Endothelial cell of umbilical vein (primary cell): ENCODE measurements at regions not wholly inside any gene's neighbourhood (a gene's known extent, or its start where the extent isn't known, plus 50 kb on each side); places are given as distances from the start of the nearest gene placed in this dataset.
"Not testable (repeated sequence)": the region's sequence is repeated elsewhere in the genome, so short reads cannot be mapped to it uniquely, and the experiment has no call there.

Experiments
- BruUV-seq: library from RNA; stranded (reverse); fragments of 400-500 nt; replicated peaks from 2 replicates; lab custom pipeline; 2021; lab: Mats Ljungman, UMichigan
- CTCF ChIA-PET: fragments of 300-600, 350-600 bp; sonication (Branson Sonifier 250); formaldehyde crosslinking; loops from one replicate; lab custom pipeline; 2021; ENCODE audit warnings: antibody characterized with exemption, inconsistent platforms; lab: Charles Lee
- POLR2A ChIA-PET: fragments of 300-600, 350-600 bp; sonication (Branson Sonifier 250); formaldehyde crosslinking; loops from one replicate; lab custom pipeline; 2021; ENCODE audit warnings: antibody characterized with exemption, inconsistent platforms; lab: Charles Lee
- DNase-seq: peaks from one replicate; pipeline ENCODE4 v3.0.0-alpha.2; 2011; ENCODE audit warnings: low read depth, low spot score
- FAIRE-seq: peaks from 2 replicates; lab custom pipeline; 2011; peaks lifted over from hg19 to GRCh38; lab: Jason Lieb, UNC
- H2AFZ ChIP-seq: 2 replicates; pipeline ENCODE4 v1.6.0; 2012; ENCODE audit warnings: low read depth, low read length, control low read depth, inconsistent platforms
- H3K27ac ChIP-seq: 2 replicates; pipeline ENCODE4 v1.5.1; 2011; ENCODE audit warnings: low read depth, mild to moderate bottlenecking, control low read depth, low read length, moderate library complexity; ENCODE audit not compliant: insufficient read depth
- H3K27me3 ChIP-seq, 2 experiments: 2 replicates each; pipeline versions ENCODE4 v1.6.0 to v1.6.1; 2011; ENCODE audit warnings: low read length in 2 of 2, mixed read lengths in 1 of 2; ENCODE audit not compliant: control insufficient read depth in 2 of 2, insufficient read depth in 2 of 2
- H3K36me3 ChIP-seq, 2 experiments: 2 replicates in 1 of 2; 3 replicates in 1 of 2; pipeline ENCODE4 v1.5.1; 2011; ENCODE audit warnings: low read length in 2 of 2, mild to moderate bottlenecking in 1 of 2, moderate library complexity in 1 of 2; ENCODE audit not compliant: control insufficient read depth in 2 of 2, insufficient read depth in 2 of 2; ENCODE audit errors: extremely low read depth in 1 of 2
- H3K4me1 ChIP-seq: 3 replicates; pipeline ENCODE4 v1.5.1; 2011; ENCODE audit warnings: mild to moderate bottlenecking, low read length; ENCODE audit not compliant: control insufficient read depth, insufficient read depth; ENCODE audit errors: extremely low read depth
- H3K4me2 ChIP-seq: 2 replicates; pipeline ENCODE4 v1.6.1; 2011; ENCODE audit warnings: low read length, control low read depth, mixed read lengths; ENCODE audit not compliant: insufficient read depth
- H3K4me3 ChIP-seq, 3 experiments: fragments of 200-600 bp in 1 of 3; sonication (generic), shearing (Covaris generic) in 1 of 3; replicated peaks in 1 of 3; 2 replicates each; pipeline ENCODE4 v1.5.1; 2011 to 2016; ENCODE audit warnings: control low read depth in 3 of 3, low read length in 3 of 3, mild to moderate bottlenecking in 2 of 3, inconsistent platforms in 1 of 3, low read depth in 1 of 3, moderate library complexity in 1 of 3; ENCODE audit not compliant: insufficient read depth in 1 of 3
- H3K79me2 ChIP-seq: 2 replicates; pipeline ENCODE4 v1.6.0; 2012; ENCODE audit warnings: low read length, inconsistent platforms; ENCODE audit not compliant: control insufficient read depth, insufficient read depth
- H3K9ac ChIP-seq: replicated peaks from 2 replicates; pipeline ENCODE3; 2011; ENCODE audit warnings: low read length, control low read depth; ENCODE audit not compliant: insufficient read depth; ENCODE audit errors: extremely low read depth
- H3K9me1 ChIP-seq: replicated peaks from 3 replicates; pipeline ENCODE4 v1.6.0; 2011; ENCODE audit warnings: mild to moderate bottlenecking, low read length; ENCODE audit not compliant: control insufficient read depth, insufficient read depth; ENCODE audit errors: extremely low read depth
- H3K9me3 ChIP-seq: replicated peaks from 2 replicates; pipeline ENCODE4 v1.5.1; 2012; ENCODE audit warnings: low read length, inconsistent platforms; ENCODE audit not compliant: control insufficient read depth, insufficient read depth
- H4K20me1 ChIP-seq: replicated peaks from 2 replicates; pipeline ENCODE3; 2011; ENCODE audit warnings: mild to moderate bottlenecking, low read length; ENCODE audit not compliant: control insufficient read depth, insufficient read depth; ENCODE audit errors: extremely low read depth
- dilution Hi-C: fragments of 300-500 bp; cut with MboI; formaldehyde crosslinking; loops from one replicate; pipeline ENCODE4 v1.15.0; 2019; ENCODE audit warnings: low sequenced_read_pairs; ENCODE audit not compliant: extremely low pct_ligation_motif_present
- intact Hi-C: fragments of 100-400 bp; cut with micrococcal nuclease; formaldehyde crosslinking; loops from one replicate; pipeline ENCODE4 v1.10.0; 2022

DNA sequence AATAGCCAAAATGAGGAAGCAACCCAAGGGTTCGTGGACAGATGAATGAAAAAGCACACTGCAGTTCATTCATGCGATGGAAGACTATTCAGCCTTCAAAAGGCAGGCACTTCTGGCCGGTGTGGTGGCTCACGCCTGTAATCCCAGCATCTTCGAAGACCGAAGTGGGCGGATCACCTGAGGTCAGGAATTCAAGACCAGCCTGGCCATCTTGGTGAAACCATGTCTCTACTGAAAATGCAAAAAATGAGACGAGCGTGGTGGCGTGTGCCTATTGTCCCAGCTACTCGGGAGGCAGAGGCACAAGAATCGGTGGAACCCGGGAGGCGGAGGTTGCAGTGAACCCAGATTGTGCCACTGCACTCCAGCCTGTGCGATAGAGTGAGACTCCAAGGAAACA is 114.1 kb upstream of the HMX1 start:
- FAIRE-seq, H3K4me3 ChIP-seq, DNase-seq, H2AFZ ChIP-seq, H3K9me1 ChIP-seq, CTCF ChIA-PET, H3K9me3 ChIP-seq, BruUV-seq, H3K36me3 ChIP-seq, POLR2A ChIA-PET, H3K27ac ChIP-seq, dilution Hi-C loops, intact Hi-C loops, H3K79me2 ChIP-seq, H4K20me1 ChIP-seq, H3K4me2 ChIP-seq, H3K27me3 ChIP-seq, H3K9ac ChIP-seq, H3K4me1 ChIP-seq: not testable (repeated sequence)

DNA sequence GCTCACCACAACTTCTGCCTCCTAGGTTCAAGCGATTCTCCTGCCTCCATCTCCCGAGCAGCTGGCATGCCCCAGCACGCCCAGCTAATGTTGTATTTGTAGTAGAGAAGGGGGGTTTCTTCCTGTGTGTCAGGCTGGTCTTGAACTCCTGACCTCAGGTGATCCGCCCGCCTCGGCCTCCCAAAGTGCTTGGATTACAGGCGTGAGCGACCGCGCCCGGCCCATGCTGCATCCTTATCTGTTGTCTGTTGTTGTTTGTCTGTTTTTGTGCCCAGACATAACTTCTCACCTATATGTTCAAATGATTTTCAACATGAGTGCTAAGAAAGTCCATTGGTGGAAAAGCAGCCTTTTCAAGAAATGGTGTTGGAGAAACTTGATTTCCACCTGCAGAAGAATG is 113.0 kb upstream of the HMX1 start:
- H3K4me3 ChIP-seq, FAIRE-seq, H3K79me2 ChIP-seq, H3K9me3 ChIP-seq, H3K27ac ChIP-seq, BruUV-seq, H3K4me1 ChIP-seq, CTCF ChIA-PET, H3K27me3 ChIP-seq, intact Hi-C loops, dilution Hi-C loops, H3K9me1 ChIP-seq, H3K4me2 ChIP-seq, H2AFZ ChIP-seq, DNase-seq, POLR2A ChIA-PET, H3K36me3 ChIP-seq, H4K20me1 ChIP-seq, H3K9ac ChIP-seq: not testable (repeated sequence)

DNA sequence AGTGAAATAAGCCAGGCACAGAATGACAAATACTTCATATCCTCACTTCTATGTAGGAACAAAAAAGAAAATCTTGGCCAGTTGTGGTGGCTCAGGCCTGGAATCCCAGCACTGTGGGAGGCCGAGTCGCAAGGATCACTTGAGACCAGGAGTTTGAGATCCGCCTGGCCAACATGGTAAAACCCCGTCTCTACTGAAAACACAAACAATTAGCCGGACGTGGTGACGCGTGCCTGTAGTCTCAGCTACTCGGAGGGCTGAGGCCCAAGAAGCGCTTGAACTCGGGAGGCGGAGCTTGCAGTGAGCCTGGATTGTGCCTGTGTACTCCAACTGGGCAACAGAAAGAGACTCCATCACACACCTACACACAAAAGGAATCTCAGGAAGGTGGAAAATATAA is 112.3 kb upstream of the HMX1 start:
- CTCF ChIA-PET, BruUV-seq, POLR2A ChIA-PET: not testable (repeated sequence)

DNA sequence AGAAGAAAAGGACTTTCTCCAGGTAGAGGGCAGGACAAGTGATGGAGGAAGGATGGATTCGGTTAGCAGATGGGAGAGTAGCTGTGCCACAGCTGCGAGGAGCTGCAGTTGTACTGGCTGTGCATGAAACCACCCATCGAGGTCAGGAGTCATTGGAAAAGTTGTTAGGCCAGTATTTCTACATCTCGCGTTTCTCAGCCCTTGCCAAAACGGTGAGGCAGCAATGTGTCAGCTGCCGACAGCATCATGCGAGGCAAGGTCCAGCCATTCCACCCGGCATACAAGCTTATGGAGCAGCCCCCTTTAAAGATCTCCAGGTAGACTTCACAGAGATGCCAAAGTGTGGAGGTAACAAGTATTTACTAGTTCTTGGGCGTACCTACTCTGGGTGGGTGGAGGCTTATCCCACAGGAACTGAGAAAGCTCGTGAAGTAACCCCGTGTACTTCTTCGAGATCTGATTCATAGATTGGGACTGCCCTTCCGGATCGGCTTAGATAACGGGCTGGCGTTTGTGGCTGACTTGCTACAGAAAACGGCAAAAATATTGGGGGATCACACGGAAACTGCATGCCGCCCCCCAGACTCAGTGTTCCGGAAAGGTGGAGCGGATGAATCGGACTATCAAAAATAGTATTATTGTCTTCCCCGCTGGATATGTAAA is 105.0 kb upstream of the HMX1 start:
- H3K79me2 ChIP-seq, BruUV-seq, H3K9ac ChIP-seq, DNase-seq, CTCF ChIA-PET, H3K36me3 ChIP-seq, H3K4me1 ChIP-seq, intact Hi-C loops, FAIRE-seq, H2AFZ ChIP-seq, H3K27me3 ChIP-seq, H4K20me1 ChIP-seq, dilution Hi-C loops, POLR2A ChIA-PET, H3K9me3 ChIP-seq, H3K9me1 ChIP-seq, H3K27ac ChIP-seq, H3K4me3 ChIP-seq, H3K4me2 ChIP-seq: not testable (repeated sequence)

More for the DNA sequence above, 112.3 kb upstream of the HMX1 start:
- H3K4me1 ChIP-seq, H3K36me3 ChIP-seq, H3K9me3 ChIP-seq, H3K27me3 ChIP-seq, FAIRE-seq, H3K9me1 ChIP-seq, H2AFZ ChIP-seq, H3K9ac ChIP-seq, H3K4me2 ChIP-seq, dilution Hi-C loops, intact Hi-C loops, H3K79me2 ChIP-seq, H3K27ac ChIP-seq, H3K4me3 ChIP-seq, H4K20me1 ChIP-seq, DNase-seq: not testable (repeated sequence)
